ENCODE measurements at regions not wholly inside any gene's neighbourhood (a gene's known extent, or its start where the extent isn't known, plus 50 kb on each side); places are given as distances from the start of the nearest gene placed in this dataset.

DNA sequence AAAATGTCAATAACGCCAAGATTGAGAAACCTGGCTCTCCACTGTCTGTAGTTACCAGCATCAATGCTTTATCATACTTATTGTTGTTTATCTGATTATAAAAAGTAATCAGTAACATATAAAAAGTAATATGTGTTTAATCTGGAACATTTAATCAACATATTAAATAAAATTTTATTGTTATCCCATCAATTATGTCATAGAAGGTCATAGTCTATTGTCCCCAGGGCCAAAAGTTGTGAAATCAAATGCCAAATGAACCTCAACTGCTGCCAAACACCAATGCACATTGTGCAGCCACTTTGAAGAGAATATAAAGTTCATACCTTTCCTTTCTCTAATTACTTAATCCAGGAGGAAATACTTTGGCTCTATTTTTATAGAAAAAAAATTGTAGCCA lies 106.6 kb downstream of the EOMES start:
- H4K20me1 ChIP-seq (ENCODE audit: insufficient read depth, low read length) = no peaks in the 10 kb centered on the region
- no peak for TF ChIP-seq CTCF (IDR thresholded peaks at IDR 0.05)
- peaks cover 0 to 3% (median 1%) of the 10 kb centered on the region in 3 donors for H3K27me3 Mint-ChIP-seq (ENCODE audit: low read depth in 3 of 3)
- no peaks in the 10 kb centered on the region for H3K79me2 ChIP-seq (ENCODE audit: insufficient read depth, low read length)
- no peak overlapping the region for H3K27ac Mint-ChIP-seq
- H3K9ac ChIP-seq (ENCODE audit: insufficient read depth, low read length, poor library complexity, severe bottlenecking) = no peak overlapping the region
- H3K9me3 ChIP-seq (replicated peaks in 1 of 2; ENCODE audit: control insufficient read depth in 1 of 2, insufficient read depth in 1 of 2, low read length in 2 of 2) = peaks cover 0 to 12% of the 10 kb centered on the region in 2 donors
- H3K36me3 ChIP-seq (replicated peaks in 1 of 2; ENCODE audit: control insufficient read depth in 1 of 2, insufficient read depth in 2 of 2, low read length in 2 of 2) = no peaks in the 10 kb centered on the region
- no peaks in the 10 kb centered on the region for H3K4me1 Mint-ChIP-seq
- no peaks in the 10 kb centered on the region for H3K4me1 ChIP-seq (ENCODE audit: control insufficient read depth in 1 of 2, insufficient read depth in 2 of 2, low read length in 2 of 2)
- no peaks in the 10 kb centered on the region for H3K27me3 ChIP-seq (ENCODE audit: control insufficient read depth in 2 of 2, insufficient read depth in 2 of 2, low read length in 2 of 2)
- H3K9me3 Mint-ChIP-seq = peaks cover 10 to 19% (median 14%) of the 10 kb centered on the region in 7 donors
- no peak overlapping the region for H3K4me3 ChIP-seq (replicated peaks in 1 of 3; ENCODE audit: low read depth in 2 of 3, low read length in 3 of 3)
- no peak overlapping the region for H2AFZ ChIP-seq (ENCODE audit: insufficient read depth, low read depth, low read length, poor library complexity, severe bottlenecking)
- no peaks in the 10 kb centered on the region for H3K36me3 Mint-ChIP-seq
- no CpG with 5 or more reads among the region's 1 CpG for WGBS (ENCODE audit: insufficient coverage)
- no peak overlapping the region for H3K27ac ChIP-seq (ENCODE audit: low read depth in 1 of 2, low read length in 2 of 2)
- no peak overlapping the region for H3K4me2 ChIP-seq (replicated peaks; ENCODE audit: extremely low read depth, low read length, poor library complexity, severe bottlenecking)
- no peak for DNase-seq
- intact Hi-C loops (cut with micrococcal nuclease) = no loop called here
- H3K4me3 Mint-ChIP-seq = no peak overlapping the region

DNA sequence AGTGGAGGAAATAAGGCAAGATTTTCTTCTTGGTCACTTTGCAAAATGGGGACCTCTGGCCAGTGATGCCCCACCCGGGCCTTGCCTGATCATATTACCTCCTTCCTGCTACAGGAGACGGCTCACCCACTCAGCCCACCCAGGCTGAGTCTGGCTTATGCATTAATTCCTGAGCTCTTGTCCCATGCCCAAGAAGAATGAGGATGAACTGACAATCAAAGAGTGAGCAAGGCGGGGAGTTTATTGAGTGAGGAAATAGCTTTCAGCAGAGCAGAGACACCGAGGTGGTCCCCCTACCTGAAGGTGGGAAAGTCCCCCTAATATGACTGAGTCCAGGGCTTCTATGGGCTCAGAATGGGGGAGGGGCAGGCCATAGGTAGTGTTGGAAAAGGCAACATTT lies 107.5 kb downstream of the EOMES start:
- Histone ChIP-seq H2AFZ (ENCODE audit: insufficient read depth, low read depth, low read length, poor library complexity, severe bottlenecking) (no peak overlapping the region), H3K4me2 (replicated peaks; ENCODE audit: extremely low read depth, low read length, poor library complexity, severe bottlenecking) (no peak overlapping the region), H3K36me3 (replicated peaks in 1 of 2; ENCODE audit: control insufficient read depth in 1 of 2, insufficient read depth in 2 of 2, low read length in 2 of 2) (no peaks in the 10 kb centered on the region), H3K27ac (ENCODE audit: low read depth in 1 of 2, low read length in 2 of 2) (no peak overlapping the region), H3K27me3 (ENCODE audit: control insufficient read depth in 2 of 2, insufficient read depth in 2 of 2, low read length in 2 of 2) (no peaks in the 10 kb centered on the region), H3K4me1 (ENCODE audit: control insufficient read depth in 1 of 2, insufficient read depth in 2 of 2, low read length in 2 of 2) (no peaks in the 10 kb centered on the region), H3K9ac (ENCODE audit: insufficient read depth, low read length, poor library complexity, severe bottlenecking) (no peak overlapping the region), H3K9me3 (replicated peaks in 1 of 2; ENCODE audit: control insufficient read depth in 1 of 2, insufficient read depth in 1 of 2, low read length in 2 of 2) (peaks cover 0 to 12% of the 10 kb centered on the region in 2 donors), H4K20me1 (ENCODE audit: insufficient read depth, low read length) (no peaks in the 10 kb centered on the region), H3K4me3 (replicated peaks in 1 of 3; ENCODE audit: low read depth in 2 of 3, low read length in 3 of 3) (no peak overlapping the region), H3K79me2 (ENCODE audit: insufficient read depth, low read length) (no peaks in the 10 kb centered on the region)
- TF ChIP-seq CTCF (IDR thresholded peaks at IDR 0.05) = no peak
- peaks cover 0 to 3% (median 1%) of the 10 kb centered on the region in 3 donors for H3K27me3 Mint-ChIP-seq (ENCODE audit: low read depth in 3 of 3)
- peaks cover 10 to 19% (median 14%) of the 10 kb centered on the region in 7 donors for H3K9me3 Mint-ChIP-seq
- no peaks in the 10 kb centered on the region for H3K4me1 Mint-ChIP-seq
- WGBS (ENCODE audit: insufficient coverage) = 87% methylated on average over 4 of the region's 4 CpGs
- intact Hi-C loops (cut with micrococcal nuclease) = no loop called here
- H3K36me3 Mint-ChIP-seq = no peaks in the 10 kb centered on the region
- no peak for DNase-seq
- H3K27ac Mint-ChIP-seq = peak overlapping the region in 1 of 7 donors; percentile 46
- H3K4me3 Mint-ChIP-seq = no peak overlapping the region
